DMS53 (cell line): ENCODE measurements at regions not wholly inside any gene's neighbourhood (a gene's known extent, or its start where the extent isn't known, plus 50 kb on each side); places are given as distances from the start of the nearest gene placed in this dataset.
"Not testable (repeated sequence)": the region's sequence is repeated elsewhere in the genome, so short reads cannot be mapped to it uniquely, and the experiment has no call there.

Experiments
- DNase-seq: peaks from one replicate; lab custom pipeline; 2025; lab: John Stamatoyannopoulos, UW

DNA sequence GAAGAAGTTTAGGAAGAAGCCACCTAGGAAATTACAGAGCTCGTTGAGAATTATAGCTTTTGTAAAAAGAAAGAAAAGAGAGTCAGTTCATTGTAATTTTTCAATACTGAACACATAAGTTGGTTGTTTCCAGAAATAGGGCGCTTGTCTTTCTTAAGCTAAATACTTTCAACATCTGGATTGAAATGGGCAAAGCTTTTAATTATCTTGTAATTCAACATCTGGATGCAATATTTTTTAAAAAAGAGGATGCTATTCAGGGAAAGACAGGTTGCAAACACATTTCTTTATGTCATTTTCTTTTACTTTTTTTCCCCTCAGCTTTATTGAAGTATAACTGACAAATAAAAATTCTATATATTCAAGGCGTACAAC, 100.7 kb upstream of the TRPC7 start:
- DNase-seq = no peak

GRCh38 chr5:136458481-136458880, 93.1 kb upstream of the TRPC7 start:
- DNase-seq = peak; percentile 58

DNA sequence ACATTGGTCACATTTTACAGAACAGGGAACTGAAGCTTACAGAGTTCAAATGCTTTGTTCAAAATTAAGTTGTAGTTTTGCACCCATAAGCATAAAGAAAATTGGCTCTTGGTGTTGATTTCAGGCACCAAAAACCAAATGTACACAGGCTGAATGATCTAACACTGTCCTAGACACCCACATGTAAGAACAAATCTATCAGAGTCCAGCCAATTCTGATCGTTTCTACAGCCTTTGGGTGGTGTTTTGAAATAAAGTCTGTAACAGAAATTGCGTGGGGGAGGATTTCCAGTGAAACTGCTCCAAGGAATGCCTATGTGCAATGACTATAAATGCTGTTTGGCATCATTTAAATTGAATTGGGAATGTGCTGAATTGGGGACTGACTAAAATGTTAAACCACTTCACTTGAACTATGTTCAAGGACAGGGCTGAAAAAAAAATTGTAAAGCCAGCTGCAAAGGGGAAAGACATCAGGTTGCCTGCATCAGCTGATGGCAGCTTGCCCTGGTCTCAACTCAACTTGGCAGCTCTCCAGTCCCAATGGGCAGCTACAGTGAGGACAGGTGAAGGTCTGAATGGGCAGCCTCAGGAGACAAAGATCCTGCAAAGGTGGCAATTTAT, 92.2 kb upstream of the TRPC7 start:
- peak; percentile 86 for DNase-seq

DNA sequence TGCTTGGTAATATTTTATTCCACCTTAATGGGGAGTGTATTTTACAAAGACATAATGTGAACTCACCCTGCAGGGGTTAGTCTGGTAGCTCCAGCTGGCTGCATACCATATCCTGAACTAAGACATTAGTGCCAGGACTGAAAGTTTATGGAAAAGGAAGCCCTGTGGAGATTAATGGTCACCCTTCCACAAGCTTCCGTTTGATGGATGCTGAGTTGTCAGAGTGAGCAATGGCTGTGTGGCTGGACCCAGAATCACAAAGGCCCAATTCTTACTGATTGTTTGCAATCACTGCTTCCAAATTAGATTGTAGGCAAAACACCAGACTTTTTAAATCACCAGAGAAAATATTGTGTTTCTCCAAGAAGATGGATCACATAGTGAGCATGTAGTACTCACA, 90.1 kb upstream of the TRPC7 start:
- no peak for DNase-seq

DNA sequence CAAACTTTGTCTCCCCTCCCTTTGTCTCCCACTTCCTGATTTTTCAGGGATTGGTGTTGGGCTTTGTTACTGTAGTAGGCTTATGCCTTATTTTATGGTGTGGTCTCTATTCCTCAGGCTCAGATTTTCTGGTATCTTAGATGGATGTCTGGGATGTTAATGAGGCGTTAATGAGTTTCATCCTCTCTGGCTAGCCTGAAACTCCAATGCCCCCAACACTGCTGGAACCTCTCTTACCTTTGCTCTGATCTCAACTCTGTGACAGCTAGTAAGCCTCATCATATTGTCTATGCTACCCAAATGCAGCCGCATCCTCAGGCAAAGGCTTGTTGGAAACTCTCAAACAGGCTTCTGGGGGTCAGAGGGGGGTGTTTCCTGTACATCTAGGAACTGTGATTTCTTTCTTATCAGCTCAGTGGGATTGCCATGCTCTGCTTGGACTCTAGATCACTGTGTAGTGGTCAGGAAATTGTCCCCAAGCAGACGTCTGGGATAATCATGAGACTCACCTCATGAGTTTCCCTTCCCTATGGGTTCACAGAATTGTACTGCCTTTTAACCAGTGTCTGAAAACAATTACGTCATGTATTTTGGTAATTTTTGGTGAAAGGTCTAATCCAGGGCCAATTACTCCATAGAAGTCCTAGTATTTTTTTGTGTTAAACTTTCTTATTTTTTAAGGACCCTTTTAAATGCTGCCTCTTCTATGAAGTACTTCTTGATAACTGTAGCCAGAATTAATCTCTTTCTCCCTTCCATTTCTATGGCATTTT, 88.8 kb upstream of the TRPC7 start:
- DNase-seq = no peak

DNA sequence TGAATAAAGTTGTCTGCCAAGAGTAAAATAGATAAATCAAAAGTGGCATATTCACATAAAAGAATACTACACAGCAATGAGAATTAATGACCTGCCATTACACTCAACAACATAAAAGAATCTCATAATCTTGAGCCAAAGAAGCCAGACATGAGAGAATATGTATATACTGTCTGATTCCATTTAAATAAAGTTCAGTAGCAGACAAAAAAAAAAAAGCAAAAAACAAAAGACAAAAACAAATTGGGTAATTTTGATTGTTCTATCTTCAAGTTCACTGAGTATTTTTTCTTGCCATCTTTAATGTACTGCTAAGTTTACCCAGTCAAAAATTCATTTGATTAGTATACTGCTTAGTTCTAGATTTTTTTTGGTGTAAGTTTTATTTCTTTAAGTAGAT, 87.9 kb upstream of the TRPC7 start:
- DNase-seq = no peak

- DNase-seq = not testable (repeated sequence)
These were observed 82.2 kb upstream of the TRPC7 start for GRCh38 chr5:136447576-136447975.

- DNase-seq = peak; percentile 20
These were observed 81.2 kb upstream of the TRPC7 start for GRCh38 chr5:136446565-136446964.

DNA sequence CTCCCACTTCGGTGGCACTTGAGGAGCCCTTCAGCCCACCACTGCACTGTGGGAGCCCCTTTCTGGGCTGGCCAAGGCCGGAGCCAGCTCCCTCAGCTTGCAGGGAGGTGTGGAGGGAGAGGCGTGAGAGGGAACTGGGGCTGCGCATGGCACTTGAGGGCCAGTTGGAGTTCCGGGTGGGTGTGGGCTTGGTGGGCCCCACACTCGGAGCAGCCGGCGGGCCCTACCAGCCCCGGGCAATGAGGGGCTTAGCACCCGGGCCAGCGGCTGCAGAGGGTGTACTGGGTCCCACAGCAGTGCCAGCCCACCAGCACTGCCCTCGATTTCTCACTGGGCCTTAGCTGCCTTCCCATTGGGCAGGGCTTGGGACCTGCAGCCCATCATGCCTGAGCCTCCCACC, 78.8 kb upstream of the TRPC7 start:
- DNase-seq = not testable (repeated sequence)

DNA sequence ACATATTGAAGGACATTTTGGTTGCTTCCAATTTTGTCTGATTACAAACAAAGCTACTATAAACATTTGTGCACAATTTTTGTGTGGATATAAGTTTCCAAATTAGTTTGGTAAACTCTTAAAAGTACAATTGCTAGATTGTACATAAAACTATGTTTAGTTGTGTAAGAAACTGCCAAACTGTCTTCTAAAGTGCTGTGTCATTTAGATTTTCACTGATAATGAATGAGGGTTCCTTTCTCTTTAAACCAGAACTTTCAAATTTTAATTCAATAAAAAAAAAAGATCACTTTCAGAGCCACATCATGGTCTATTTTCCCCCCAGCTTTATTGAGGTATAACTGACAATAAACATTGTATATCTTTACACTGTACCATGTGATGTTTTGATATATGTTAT, 74.0 kb upstream of the TRPC7 start:
- DNase-seq = no peak

- no peak for DNase-seq
These were observed 70.7 kb upstream of the TRPC7 start for GRCh38 chr5:136435946-136436543.

DNA sequence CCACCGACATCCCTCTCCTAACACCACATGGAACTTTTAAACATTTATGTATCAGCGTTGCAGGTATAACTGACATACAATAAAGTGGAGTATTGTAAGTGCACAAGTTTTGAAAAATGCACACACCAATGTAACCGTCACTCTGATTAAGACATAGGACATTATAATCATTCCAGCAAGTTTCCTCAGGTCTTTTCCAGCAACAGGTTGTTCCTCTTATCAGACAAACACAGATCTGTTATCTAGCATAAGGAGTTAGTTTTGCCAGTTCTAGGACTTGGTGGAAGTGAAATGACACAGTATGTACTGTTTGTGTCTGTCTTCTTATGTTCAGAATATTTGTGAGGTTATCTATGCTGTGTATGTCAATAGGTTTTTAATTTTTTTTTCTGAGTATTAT, 69.5 kb upstream of the TRPC7 start:
- DNase-seq = no peak

DNA sequence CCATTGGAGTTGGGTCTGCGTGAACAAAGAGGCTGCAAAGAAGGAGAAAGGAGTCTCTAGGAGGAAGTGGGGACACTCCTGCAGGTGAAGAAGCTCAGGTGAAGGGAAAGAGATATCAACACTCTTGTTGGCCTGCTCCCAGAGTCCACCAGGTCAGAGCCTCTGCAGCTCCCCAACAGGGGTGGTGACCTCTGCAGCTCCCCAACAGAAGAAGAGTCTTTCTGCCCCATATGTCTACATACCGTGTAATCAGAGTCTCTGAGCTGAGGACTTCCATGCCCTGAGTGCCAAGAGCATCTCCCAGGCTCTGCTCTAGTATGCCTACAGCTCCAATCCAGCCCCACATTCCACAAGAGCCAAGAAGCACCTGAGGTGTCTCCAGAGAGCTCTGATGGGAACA, 67.4 kb upstream of the TRPC7 start:
- no peak for DNase-seq

- no peak for DNase-seq
These were observed 64.7 kb upstream of the TRPC7 start for GRCh38 chr5:136430081-136430480.

GRCh38 chr5:136427426-136427825, 62.1 kb upstream of the TRPC7 start:
- DNase-seq = peak; percentile 47

DNA sequence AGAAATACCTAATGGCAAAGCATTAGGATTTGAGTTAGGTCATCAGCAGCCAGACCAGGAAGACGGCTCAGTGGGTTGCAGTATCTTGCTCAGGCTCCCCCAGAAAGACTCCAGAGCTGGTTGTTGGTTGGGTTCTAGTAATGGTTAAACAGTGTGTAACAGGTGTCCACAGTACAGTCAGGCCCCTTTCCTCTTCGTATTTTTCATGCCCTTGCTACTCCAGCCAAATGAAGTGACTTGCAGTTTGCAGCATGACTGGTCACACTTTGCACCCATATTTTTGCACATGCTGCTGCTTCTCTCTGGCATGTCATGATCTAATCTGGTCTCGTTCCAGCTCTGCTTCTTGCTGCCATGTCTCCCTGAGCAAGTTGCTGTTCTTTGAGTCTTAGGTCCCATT, 60.6 kb upstream of the TRPC7 start:
- no peak for DNase-seq

DNA sequence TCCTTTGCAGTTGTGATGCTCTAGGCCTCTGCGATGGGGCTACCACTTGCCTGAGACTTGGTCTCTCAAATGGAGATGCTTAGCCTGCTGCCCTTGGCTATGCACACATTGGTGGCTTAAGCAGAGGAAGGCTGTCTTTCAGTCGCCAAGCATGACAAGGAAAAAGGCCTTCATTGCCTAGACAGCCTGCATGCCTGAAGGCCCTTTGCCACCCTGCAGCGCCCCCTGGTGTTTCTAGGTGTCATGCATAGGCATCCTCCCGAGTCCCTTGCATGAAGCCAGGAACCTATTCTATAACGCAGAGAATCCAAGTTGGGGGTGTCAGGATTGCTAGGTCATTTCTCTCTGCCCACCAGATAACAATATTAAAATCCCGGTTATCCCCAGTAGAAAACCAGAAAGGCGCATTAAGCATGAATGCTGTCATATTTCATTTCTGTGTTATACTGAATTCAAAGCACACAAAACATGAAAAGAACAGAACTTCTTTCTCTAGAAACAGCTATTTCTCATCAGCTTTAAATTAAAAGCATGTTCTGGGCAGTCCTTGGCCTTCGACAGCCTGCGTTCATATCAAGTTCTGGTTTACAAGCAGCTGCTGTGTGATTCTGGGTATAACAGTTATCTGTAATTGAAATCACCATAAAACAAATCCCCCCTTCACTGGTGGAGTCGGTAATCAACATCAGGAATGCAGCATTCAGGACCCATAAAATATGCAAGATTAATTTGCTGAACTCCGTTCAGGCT, 59.7 kb upstream of the TRPC7 start:
- DNase-seq = peak; percentile 93

GRCh38 chr5:136423944-136424606, 58.7 kb upstream of the TRPC7 start:
- DNase-seq = no peak

DNA sequence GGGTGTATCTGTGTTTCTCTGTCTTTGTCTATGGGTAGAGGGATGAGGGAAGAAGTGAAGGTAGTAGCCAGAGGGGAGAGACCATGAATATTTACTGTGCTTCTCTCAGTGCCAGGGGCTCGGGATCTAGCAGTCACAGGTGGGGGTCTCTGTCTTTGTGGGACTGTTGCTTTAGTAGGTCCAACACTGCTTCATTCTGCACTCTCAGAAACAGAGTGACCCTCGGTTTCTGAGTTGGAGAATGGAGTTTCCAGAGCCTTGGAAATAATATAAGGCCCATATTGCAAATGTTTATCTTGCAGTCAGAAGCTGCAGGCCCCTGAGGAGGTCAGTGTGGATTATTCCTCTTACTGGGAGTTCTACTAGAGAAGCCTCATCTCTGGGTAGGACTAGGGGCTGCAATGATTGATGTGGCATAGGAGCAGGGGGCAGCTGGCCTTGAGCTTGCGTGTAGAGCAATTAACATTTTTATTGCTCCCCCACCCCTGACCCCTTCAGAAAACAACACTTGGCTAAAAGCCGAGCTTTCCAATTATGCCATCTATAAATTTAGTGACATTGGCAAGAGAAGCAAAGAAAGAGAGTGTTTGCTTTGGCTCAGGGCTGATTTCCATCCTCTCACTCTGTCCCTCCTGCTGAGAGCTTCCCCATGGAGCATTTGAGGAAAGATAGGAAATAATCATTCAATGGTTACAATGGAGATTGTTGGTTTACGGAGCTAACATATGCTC, 55.0 kb upstream of the TRPC7 start:
- no peak for DNase-seq

DNA sequence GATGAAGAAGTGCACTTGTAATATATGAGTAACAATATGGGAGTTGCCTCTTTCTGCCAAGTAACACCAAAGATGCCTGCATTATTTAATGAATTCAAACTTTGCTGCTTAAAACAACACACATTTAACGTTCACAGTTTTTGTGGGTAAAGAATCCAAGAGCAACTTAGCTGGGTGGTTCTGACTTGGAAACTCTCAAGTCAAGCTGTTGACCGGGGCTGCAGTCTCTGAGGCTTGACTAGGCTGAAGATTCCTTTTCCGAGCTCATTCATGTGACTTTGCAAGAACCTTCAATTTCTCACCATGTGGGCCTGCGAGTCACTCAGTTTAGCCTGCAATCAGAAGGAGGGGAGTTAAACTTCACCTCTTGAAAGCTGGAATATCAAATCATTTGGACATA, 53.0 kb upstream of the TRPC7 start:
- DNase-seq = no peak
